ENCODE measurements at regions not wholly inside any gene's neighbourhood (a gene's known extent, or its start where the extent isn't known, plus 50 kb on each side); places are given as distances from the start of the nearest gene placed in this dataset.

DNA sequence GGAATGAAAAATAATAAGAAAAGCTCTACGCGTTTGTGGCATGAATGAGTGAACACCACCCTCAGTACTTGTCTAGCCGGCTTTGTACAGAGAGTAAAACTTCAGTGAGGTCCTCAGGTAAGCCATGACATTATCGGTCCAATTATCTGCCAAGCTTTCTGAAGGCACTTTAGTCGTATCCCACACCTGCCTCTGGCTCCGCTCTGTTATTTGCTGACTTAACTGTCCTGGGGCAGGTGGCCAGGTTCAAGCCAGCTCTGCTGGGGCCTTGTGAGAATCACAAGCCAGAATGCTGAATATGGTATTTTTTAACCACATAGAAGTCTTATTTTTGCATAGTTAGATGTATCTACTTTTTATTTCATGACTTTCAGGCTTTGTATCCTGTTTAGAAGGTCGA lies 66.0 kb upstream of the FHIP2A start:
- TF ChIP-seq CTCF (IDR thresholded peaks at IDR 0.05) (no peak), POLR2A (IDR thresholded peaks at IDR 0.05) (no peak)

All from esophagus squamous epithelium (tissue), 4 donors.